Gastrocnemius medialis (tissue), 4 donors: ENCODE measurements at regions not wholly inside any gene's neighbourhood (a gene's known extent, or its start where the extent isn't known, plus 50 kb on each side); places are given as distances from the start of the nearest gene placed in this dataset.

ENCODE experiments used
- POLR2A ChIP-seq, 2 donors: fragments of 450-650 bp; IDR thresholded peaks; one replicate each; pipeline ENCODE4 v1.6.1; 2017; ENCODE audit warnings: antibody characterized with exemption in 2 of 2, mild to moderate bottlenecking in 2 of 2, moderate library complexity in 2 of 2
- TF ChIP-seq, protein P1 (sequence below), 5 experiments: fragments of 450-650 bp in 3 of 5; fragments of 200-600 bp in 2 of 5; sonication (generic) in 2 of 5; IDR thresholded peaks in 4 of 5; conservative IDR thresholded peaks in 1 of 5; 1 replicate in 4 of 5; 2 replicates in 1 of 5; pipeline ENCODE4 v1.5.1; 2016 to 2019; ENCODE audit warnings: antibody characterized with exemption in 5 of 5, mild to moderate bottlenecking in 3 of 5, moderate library complexity in 3 of 5

DNA sequence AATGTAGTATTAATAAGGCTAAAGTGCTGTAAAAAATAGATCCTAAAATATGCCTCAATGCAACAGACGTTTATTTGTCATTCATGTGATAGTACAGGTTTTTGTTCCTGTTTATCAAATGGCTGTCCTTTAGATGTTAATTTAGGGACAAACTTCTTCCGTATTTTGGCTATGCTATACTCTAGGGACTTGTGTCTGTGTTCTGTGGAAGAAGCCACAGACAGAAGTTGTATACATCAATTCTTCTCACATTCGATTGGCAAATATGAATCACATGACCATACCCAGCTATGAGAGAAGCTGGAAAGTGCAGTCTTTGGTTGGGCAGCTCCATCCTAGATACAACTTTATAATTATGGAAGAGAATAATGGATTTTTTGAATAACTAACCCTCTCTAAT is 232.7 kb upstream of the SNX7 start:
- no peak for TF ChIP-seq POLR2A (IDR thresholded peaks at IDR 0.05)
- TF ChIP-seq, protein P1, sequence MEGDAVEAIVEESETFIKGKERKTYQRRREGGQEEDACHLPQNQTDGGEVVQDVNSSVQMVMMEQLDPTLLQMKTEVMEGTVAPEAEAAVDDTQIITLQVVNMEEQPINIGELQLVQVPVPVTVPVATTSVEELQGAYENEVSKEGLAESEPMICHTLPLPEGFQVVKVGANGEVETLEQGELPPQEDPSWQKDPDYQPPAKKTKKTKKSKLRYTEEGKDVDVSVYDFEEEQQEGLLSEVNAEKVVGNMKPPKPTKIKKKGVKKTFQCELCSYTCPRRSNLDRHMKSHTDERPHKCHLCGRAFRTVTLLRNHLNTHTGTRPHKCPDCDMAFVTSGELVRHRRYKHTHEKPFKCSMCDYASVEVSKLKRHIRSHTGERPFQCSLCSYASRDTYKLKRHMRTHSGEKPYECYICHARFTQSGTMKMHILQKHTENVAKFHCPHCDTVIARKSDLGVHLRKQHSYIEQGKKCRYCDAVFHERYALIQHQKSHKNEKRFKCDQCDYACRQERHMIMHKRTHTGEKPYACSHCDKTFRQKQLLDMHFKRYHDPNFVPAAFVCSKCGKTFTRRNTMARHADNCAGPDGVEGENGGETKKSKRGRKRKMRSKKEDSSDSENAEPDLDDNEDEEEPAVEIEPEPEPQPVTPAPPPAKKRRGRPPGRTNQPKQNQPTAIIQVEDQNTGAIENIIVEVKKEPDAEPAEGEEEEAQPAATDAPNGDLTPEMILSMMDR (IDR thresholded peaks at IDR 0.05 in 4 of 5, conservative IDR thresholded peaks at IDR 0.05 in 1 of 5): no peak
